SU-DHL-6 (cell line): ENCODE measurements at regions not wholly inside any gene's neighbourhood (a gene's known extent, or its start where the extent isn't known, plus 50 kb on each side); places are given as distances from the start of the nearest gene placed in this dataset.

Source experiments
- EZH2phosphoT487 ChIP-seq: fragments of 200-600 bp; sonication (generic), shearing (Covaris generic); conservative IDR thresholded peaks from 2 replicates; pipeline ENCODE4 v1.6.1; 2018; ENCODE audit warnings: mild to moderate bottlenecking, antibody characterized with exemption, low read length, moderate library complexity, mixed read lengths
- TF ChIP-seq, protein P1 (sequence below): fragments of 200-600 bp; sonication (generic); IDR thresholded peaks from one replicate; pipeline ENCODE4 v1.5.1; 2017; ENCODE audit warnings: antibody characterized with exemption, mild to moderate bottlenecking, low read length, moderate library complexity; ENCODE audit not compliant: insufficient read depth, poor library complexity, severe bottlenecking

DNA sequence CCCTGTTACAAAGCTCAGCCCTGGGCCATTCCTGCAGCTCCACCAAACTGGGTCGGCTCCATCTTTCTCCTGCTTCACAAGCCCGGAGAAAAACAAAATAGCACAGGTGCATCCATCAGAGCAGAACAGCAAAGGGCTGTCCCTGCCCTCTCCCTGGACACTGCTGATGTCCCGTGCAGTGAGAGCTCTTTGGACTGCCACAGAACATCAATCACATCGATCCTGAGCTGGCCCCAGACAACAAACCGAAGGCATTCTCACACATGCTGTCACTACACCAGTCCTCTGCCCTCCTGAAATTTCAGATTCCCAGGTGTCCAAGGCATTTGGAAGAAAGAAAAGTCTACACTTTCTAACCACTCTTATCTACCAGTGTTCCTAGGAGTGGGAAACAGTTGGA lies 427.1 kb upstream of the ZMIZ1 start:
- TF ChIP-seq, protein P1, sequence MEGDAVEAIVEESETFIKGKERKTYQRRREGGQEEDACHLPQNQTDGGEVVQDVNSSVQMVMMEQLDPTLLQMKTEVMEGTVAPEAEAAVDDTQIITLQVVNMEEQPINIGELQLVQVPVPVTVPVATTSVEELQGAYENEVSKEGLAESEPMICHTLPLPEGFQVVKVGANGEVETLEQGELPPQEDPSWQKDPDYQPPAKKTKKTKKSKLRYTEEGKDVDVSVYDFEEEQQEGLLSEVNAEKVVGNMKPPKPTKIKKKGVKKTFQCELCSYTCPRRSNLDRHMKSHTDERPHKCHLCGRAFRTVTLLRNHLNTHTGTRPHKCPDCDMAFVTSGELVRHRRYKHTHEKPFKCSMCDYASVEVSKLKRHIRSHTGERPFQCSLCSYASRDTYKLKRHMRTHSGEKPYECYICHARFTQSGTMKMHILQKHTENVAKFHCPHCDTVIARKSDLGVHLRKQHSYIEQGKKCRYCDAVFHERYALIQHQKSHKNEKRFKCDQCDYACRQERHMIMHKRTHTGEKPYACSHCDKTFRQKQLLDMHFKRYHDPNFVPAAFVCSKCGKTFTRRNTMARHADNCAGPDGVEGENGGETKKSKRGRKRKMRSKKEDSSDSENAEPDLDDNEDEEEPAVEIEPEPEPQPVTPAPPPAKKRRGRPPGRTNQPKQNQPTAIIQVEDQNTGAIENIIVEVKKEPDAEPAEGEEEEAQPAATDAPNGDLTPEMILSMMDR: no peak
- no peak for TF ChIP-seq EZH2phosphoT487
